ENCODE measurements at regions not wholly inside any gene's neighbourhood (a gene's known extent, or its start where the extent isn't known, plus 50 kb on each side); places are given as distances from the start of the nearest gene placed in this dataset.
"Not testable (repeated sequence)": the region's sequence is repeated elsewhere in the genome, so short reads cannot be mapped to it uniquely, and the experiment has no call there.

GRCh38 chr12:83514372-83514771 lies 827.7 kb downstream of the TMTC2 start:
- peak; percentile 17 for DNase-seq

- DNase-seq, result no peak
These were observed 820.1 kb downstream of the TMTC2 start for GRCh38 chr12:83506841-83507240.

GRCh38 chr12:83505586-83505985 lies 818.9 kb downstream of the TMTC2 start:
- DNase-seq, result no peak

- not testable (repeated sequence) for DNase-seq
These were observed 813.2 kb downstream of the TMTC2 start for GRCh38 chr12:83499894-83500293.

GRCh38 chr12:83477696-83478095 lies 791.0 kb downstream of the TMTC2 start:
- DNase-seq, result no peak

- no peak for DNase-seq
These were observed 790.3 kb downstream of the TMTC2 start for GRCh38 chr12:83476695-83477690.

GRCh38 chr12:83476006-83476405 lies 789.3 kb downstream of the TMTC2 start:
- DNase-seq, result no peak

GRCh38 chr12:83474369-83474768 lies 787.7 kb downstream of the TMTC2 start:
- no peak for DNase-seq

GRCh38 chr12:83473408-83474095 lies 786.8 kb downstream of the TMTC2 start:
- DNase-seq, result no peak

- DNase-seq, result no peak
These were observed 786.1 kb downstream of the TMTC2 start for GRCh38 chr12:83472772-83473171.

- no peak for DNase-seq
These were observed 785.6 kb downstream of the TMTC2 start for GRCh38 chr12:83472350-83472749.

- DNase-seq, result no peak
These were observed 784.6 kb downstream of the TMTC2 start for GRCh38 chr12:83471341-83471740.

GRCh38 chr12:83470749-83471148 lies 784.0 kb downstream of the TMTC2 start:
- no peak for DNase-seq

GRCh38 chr12:83468988-83469908 lies 782.5 kb downstream of the TMTC2 start:
- DNase-seq, result no peak

- DNase-seq, result no peak
These were observed 778.9 kb downstream of the TMTC2 start for GRCh38 chr12:83465632-83466031.

GRCh38 chr12:83462419-83462818 lies 775.7 kb downstream of the TMTC2 start:
- no peak for DNase-seq

GRCh38 chr12:83461336-83461935 lies 774.7 kb downstream of the TMTC2 start:
- no peak for DNase-seq

GRCh38 chr12:83451189-83451588 lies 764.5 kb downstream of the TMTC2 start:
- DNase-seq, result no peak

GRCh38 chr12:83434600-83434999 lies 747.9 kb downstream of the TMTC2 start:
- DNase-seq, result no peak

GRCh38 chr12:83432176-83432719 lies 745.5 kb downstream of the TMTC2 start:
- DNase-seq, result no peak

GRCh38 chr12:83427586-83428136 lies 741.0 kb downstream of the TMTC2 start:
- not testable (repeated sequence) for DNase-seq

- no peak for DNase-seq
These were observed 728.3 kb downstream of the TMTC2 start for GRCh38 chr12:83414981-83415380.

All from NCI-H1105 treated with DMSO at 0.1 percent for 48 hours (cell line).